HG03135 (cell line): ENCODE measurements at regions not wholly inside any gene's neighbourhood (a gene's known extent, or its start where the extent isn't known, plus 50 kb on each side); places are given as distances from the start of the nearest gene placed in this dataset.
"Not testable (repeated sequence)": the region's sequence is repeated elsewhere in the genome, so short reads cannot be mapped to it uniquely, and the experiment has no call there.

Experiments used
- ATAC-seq: cut with Tn5 transposase; IDR thresholded peaks from one replicate; pipeline ENCODE4 v1.9.1; 2021; ENCODE audit warnings: mild to moderate bottlenecking, moderate library complexity; ENCODE audit not compliant: unreplicated experiment

GRCh38 chr5:92380069-92380770 lies 997.1 kb upstream of the ARRDC3 start:
- ATAC-seq: no peak

- ATAC-seq: no peak
These were observed 996.0 kb upstream of the ARRDC3 start for GRCh38 chr5:92378966-92379611.

- no peak for ATAC-seq
These were observed 991.7 kb upstream of the ARRDC3 start for GRCh38 chr5:92374859-92375258.

GRCh38 chr5:92372766-92373165 lies 989.6 kb upstream of the ARRDC3 start:
- no peak for ATAC-seq

GRCh38 chr5:92371889-92372235 lies 988.7 kb upstream of the ARRDC3 start:
- ATAC-seq: no peak

GRCh38 chr5:92371171-92371888 lies 988.2 kb upstream of the ARRDC3 start:
- ATAC-seq: no peak

GRCh38 chr5:92370032-92370431 lies 986.9 kb upstream of the ARRDC3 start:
- ATAC-seq: no peak

GRCh38 chr5:92369587-92369986 lies 986.5 kb upstream of the ARRDC3 start:
- ATAC-seq: no peak

- no peak for ATAC-seq
These were observed 982.0 kb upstream of the ARRDC3 start for GRCh38 chr5:92364986-92365550.

GRCh38 chr5:92353107-92354030 lies 970.3 kb upstream of the ARRDC3 start:
- no peak for ATAC-seq

GRCh38 chr5:92337772-92338234 lies 954.7 kb upstream of the ARRDC3 start:
- ATAC-seq: no peak

GRCh38 chr5:92332039-92332438 lies 948.9 kb upstream of the ARRDC3 start:
- no peak for ATAC-seq

GRCh38 chr5:92330365-92330764 lies 947.2 kb upstream of the ARRDC3 start:
- no peak for ATAC-seq

GRCh38 chr5:92329759-92330158 lies 946.6 kb upstream of the ARRDC3 start:
- ATAC-seq: no peak

- no peak for ATAC-seq
These were observed 945.6 kb upstream of the ARRDC3 start for GRCh38 chr5:92328584-92329259.

GRCh38 chr5:92320446-92320845 lies 937.3 kb upstream of the ARRDC3 start:
- no peak for ATAC-seq

- no peak for ATAC-seq
These were observed 930.3 kb upstream of the ARRDC3 start for GRCh38 chr5:92313385-92313784.

- no peak for ATAC-seq
These were observed 926.3 kb upstream of the ARRDC3 start for GRCh38 chr5:92309336-92309991.

- ATAC-seq: no peak
These were observed 925.6 kb upstream of the ARRDC3 start for GRCh38 chr5:92308679-92309078.

- not testable (repeated sequence) for ATAC-seq
These were observed 919.2 kb upstream of the ARRDC3 start for GRCh38 chr5:92302356-92302755.
